ENCODE measurements at regions not wholly inside any gene's neighbourhood (a gene's known extent, or its start where the extent isn't known, plus 50 kb on each side); places are given as distances from the start of the nearest gene placed in this dataset.
"Not testable (repeated sequence)": the region's sequence is repeated elsewhere in the genome, so short reads cannot be mapped to it uniquely, and the experiment has no call there.

DNA sequence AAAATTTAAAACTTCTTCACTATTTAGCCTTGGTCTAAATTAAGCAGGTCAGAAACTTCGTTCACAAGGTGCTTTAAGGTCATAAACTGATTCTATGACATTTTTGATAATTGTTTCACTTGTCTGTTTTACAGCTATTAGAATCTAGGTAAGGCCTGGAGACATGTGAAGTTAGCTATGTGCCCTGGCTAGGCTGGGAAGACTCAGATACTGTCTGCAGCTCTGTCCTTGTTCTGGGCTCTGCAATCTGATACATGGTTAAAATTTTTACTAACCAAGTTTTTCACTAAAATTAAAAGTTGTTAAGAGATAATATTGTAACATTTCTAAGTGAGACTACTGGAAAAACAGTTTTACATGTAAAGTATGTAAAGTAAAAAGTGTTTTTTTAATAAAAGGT is 479.6 kb upstream of the EPHA6 start:
- Histone ChIP-seq H3K9me3 (no peaks in the 10 kb centered on the region), H3K4me1 (no peaks in the 10 kb centered on the region), H3K27me3 (no peaks in the 10 kb centered on the region), H3K27ac (no peak overlapping the region), H3K36me3 (no peaks in the 10 kb centered on the region), H3K4me3 (replicated peaks in 1 of 3) (no peak overlapping the region)
- TF ChIP-seq, protein P1, sequence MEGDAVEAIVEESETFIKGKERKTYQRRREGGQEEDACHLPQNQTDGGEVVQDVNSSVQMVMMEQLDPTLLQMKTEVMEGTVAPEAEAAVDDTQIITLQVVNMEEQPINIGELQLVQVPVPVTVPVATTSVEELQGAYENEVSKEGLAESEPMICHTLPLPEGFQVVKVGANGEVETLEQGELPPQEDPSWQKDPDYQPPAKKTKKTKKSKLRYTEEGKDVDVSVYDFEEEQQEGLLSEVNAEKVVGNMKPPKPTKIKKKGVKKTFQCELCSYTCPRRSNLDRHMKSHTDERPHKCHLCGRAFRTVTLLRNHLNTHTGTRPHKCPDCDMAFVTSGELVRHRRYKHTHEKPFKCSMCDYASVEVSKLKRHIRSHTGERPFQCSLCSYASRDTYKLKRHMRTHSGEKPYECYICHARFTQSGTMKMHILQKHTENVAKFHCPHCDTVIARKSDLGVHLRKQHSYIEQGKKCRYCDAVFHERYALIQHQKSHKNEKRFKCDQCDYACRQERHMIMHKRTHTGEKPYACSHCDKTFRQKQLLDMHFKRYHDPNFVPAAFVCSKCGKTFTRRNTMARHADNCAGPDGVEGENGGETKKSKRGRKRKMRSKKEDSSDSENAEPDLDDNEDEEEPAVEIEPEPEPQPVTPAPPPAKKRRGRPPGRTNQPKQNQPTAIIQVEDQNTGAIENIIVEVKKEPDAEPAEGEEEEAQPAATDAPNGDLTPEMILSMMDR (IDR thresholded peaks at IDR 0.05): no peak
- no peak for TF ChIP-seq POLR2A (IDR thresholded peaks at IDR 0.05)
- DNase-seq: no peak
- intact Hi-C loops (cut with DNase I): no loop called here
- WGBS, 2 donors: 83 to 84% methylated on average over 1 of the region's 1 CpG

GRCh38 chr3:96347289-96347688 is 467.1 kb upstream of the EPHA6 start:
- no peak for TF ChIP-seq POLR2A (IDR thresholded peaks at IDR 0.05)
- TF ChIP-seq, protein P1 (IDR thresholded peaks at IDR 0.05): no peak
- H3K4me3 ChIP-seq (replicated peaks in 1 of 3): no peak overlapping the region
- intact Hi-C loops (cut with DNase I): no loop called here
- WGBS, 2 donors: 81 to 88% methylated on average over 3 of the region's 3 CpGs
- no peaks in the 10 kb centered on the region for H3K36me3 ChIP-seq
- H3K4me1 ChIP-seq: no peaks in the 10 kb centered on the region
- no peaks in the 10 kb centered on the region for H3K27me3 ChIP-seq
- DNase-seq: no peak
- H3K9me3 ChIP-seq: no peaks in the 10 kb centered on the region
- no peak overlapping the region for H3K27ac ChIP-seq

DNA sequence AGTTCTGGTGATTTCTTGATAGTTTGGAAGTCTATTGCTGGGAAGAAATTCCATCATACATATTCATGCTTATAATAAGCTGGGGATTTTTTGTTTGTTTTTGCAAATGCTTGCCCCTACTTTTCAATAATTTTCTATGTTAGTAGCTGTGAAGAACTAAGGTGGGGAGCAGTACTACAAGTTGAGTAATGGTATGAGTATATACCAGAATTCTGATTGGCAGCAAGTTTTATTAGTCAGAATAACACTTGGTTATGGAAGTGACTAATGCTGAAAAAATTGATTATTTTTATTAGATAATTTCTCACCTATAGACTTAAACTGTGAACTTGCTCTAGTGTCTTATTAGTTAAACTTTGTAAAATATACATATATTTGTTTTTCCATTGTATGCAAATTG is 462.8 kb upstream of the EPHA6 start:
- intact Hi-C loops (cut with DNase I); H3K9me3 ChIP-seq; H3K4me1 ChIP-seq: not testable (repeated sequence)

DNA sequence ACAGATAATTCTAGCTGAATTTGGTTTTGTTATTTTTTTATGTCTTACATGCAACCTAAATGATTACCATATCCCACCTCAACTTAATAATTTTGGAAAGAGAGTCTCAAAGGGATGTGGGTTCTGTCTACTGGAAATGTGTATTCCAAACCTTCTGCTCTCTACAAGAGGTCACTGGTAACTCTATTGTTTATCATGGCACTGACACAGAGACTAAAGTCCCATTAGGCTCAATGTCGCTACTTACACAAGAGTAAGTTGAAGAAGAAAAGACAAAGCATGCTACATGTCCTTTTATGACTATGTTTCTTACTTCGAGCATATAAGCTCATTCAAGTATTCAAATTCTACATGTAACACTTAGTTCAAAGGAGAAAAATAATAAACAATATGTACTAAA is 460.3 kb upstream of the EPHA6 start:
- H3K4me3 ChIP-seq (replicated peaks in 1 of 3): no peak overlapping the region
- no peak for TF ChIP-seq POLR2A (IDR thresholded peaks at IDR 0.05)
- TF ChIP-seq, protein P1 (IDR thresholded peaks at IDR 0.05): no peak
- intact Hi-C loops (cut with DNase I): no loop called here
- H3K4me1 ChIP-seq: no peaks in the 10 kb centered on the region
- no peak for DNase-seq
- 81 to 82% methylated on average over 2 of the region's 2 CpGs for WGBS, 2 donors
- no peaks in the 10 kb centered on the region for H3K36me3 ChIP-seq
- H3K27me3 ChIP-seq: no peaks in the 10 kb centered on the region
- no peaks in the 10 kb centered on the region for H3K9me3 ChIP-seq
- no peak overlapping the region for H3K27ac ChIP-seq

More for the DNA sequence above, 462.8 kb upstream of the EPHA6 start:
- H3K4me3 ChIP-seq (replicated peaks in 1 of 3); H3K27ac ChIP-seq; H3K36me3 ChIP-seq; H3K27me3 ChIP-seq; DNase-seq: not testable (repeated sequence)

GRCh38 chr3:96354742-96355141 is 459.7 kb upstream of the EPHA6 start:
- no peak overlapping the region for H3K4me3 ChIP-seq (replicated peaks in 1 of 3)
- TF ChIP-seq, protein P1 (IDR thresholded peaks at IDR 0.05): no peak
- no peak for TF ChIP-seq POLR2A (IDR thresholded peaks at IDR 0.05)
- H3K9me3 ChIP-seq: no peaks in the 10 kb centered on the region
- DNase-seq: no peak
- H3K4me1 ChIP-seq: no peaks in the 10 kb centered on the region
- no peaks in the 10 kb centered on the region for H3K27me3 ChIP-seq
- no peaks in the 10 kb centered on the region for H3K36me3 ChIP-seq
- H3K27ac ChIP-seq: no peak overlapping the region
- intact Hi-C loops (cut with DNase I): no loop called here

- Histone ChIP-seq H3K4me3 (replicated peaks in 1 of 3) (no peak overlapping the region), H3K27ac (no peak overlapping the region), H3K36me3 (no peaks in the 10 kb centered on the region), H3K9me3 (no peaks in the 10 kb centered on the region), H3K4me1 (no peaks in the 10 kb centered on the region), H3K27me3 (no peaks in the 10 kb centered on the region)
- 83 to 96% methylated on average over 1 of the region's 1 CpG for WGBS, 2 donors
- no peak for TF ChIP-seq POLR2A (IDR thresholded peaks at IDR 0.05)
- TF ChIP-seq, protein P1 (IDR thresholded peaks at IDR 0.05): no peak
- intact Hi-C loops (cut with DNase I): no loop called here
- DNase-seq: no peak
Observed at GRCh38 chr3:96361241-96361640, 453.2 kb upstream of the EPHA6 start.

All from thyroid gland (tissue), 4 donors.